ENCODE measurements at regions not wholly inside any gene's neighbourhood (a gene's known extent, or its start where the extent isn't known, plus 50 kb on each side); places are given as distances from the start of the nearest gene placed in this dataset.

- TF ChIP-seq, protein P1, sequence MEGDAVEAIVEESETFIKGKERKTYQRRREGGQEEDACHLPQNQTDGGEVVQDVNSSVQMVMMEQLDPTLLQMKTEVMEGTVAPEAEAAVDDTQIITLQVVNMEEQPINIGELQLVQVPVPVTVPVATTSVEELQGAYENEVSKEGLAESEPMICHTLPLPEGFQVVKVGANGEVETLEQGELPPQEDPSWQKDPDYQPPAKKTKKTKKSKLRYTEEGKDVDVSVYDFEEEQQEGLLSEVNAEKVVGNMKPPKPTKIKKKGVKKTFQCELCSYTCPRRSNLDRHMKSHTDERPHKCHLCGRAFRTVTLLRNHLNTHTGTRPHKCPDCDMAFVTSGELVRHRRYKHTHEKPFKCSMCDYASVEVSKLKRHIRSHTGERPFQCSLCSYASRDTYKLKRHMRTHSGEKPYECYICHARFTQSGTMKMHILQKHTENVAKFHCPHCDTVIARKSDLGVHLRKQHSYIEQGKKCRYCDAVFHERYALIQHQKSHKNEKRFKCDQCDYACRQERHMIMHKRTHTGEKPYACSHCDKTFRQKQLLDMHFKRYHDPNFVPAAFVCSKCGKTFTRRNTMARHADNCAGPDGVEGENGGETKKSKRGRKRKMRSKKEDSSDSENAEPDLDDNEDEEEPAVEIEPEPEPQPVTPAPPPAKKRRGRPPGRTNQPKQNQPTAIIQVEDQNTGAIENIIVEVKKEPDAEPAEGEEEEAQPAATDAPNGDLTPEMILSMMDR (IDR thresholded peaks at IDR 0.05) = no peak
- TF ChIP-seq POLR2A (IDR thresholded peaks at IDR 0.05) = no peak
Observed at GRCh38 chr13:76223565-76223964, 587.4 kb downstream of the LMO7 start.

All from body of pancreas (tissue), 4 donors.